Liver (tissue), 8 donors: ENCODE measurements at regions not wholly inside any gene's neighbourhood (a gene's known extent, or its start where the extent isn't known, plus 50 kb on each side); places are given as distances from the start of the nearest gene placed in this dataset.

Source experiments
- DNase-seq: peaks from one replicate; pipeline ENCODE4 v3.0.0-alpha.2; 2017; ENCODE audit warnings: low spot score
- H3K27ac ChIP-seq, 2 donors: one replicate each; pipeline ENCODE4 v1.7.0; 2013; ENCODE audit warnings: inconsistent platforms in 2 of 2, low read length in 2 of 2, control low read depth in 1 of 2, low read depth in 1 of 2, mild to moderate bottlenecking in 1 of 2
- H3K27me3 ChIP-seq, 4 donors: one replicate each; pipeline versions ENCODE4 v1.6.1 to v1.7.0; 2013; ENCODE audit warnings: low read length in 3 of 4, inconsistent platforms in 1 of 4, mild to moderate bottlenecking in 1 of 4, moderate library complexity in 1 of 4; ENCODE audit not compliant: control insufficient read depth in 4 of 4, insufficient read depth in 4 of 4
- H3K36me3 ChIP-seq, 4 donors: one replicate each; pipeline versions ENCODE4 v1.6.1 to v1.7.0; 2013; ENCODE audit warnings: low read length in 3 of 4, mild to moderate bottlenecking in 3 of 4, low read depth in 1 of 4, moderate library complexity in 1 of 4; ENCODE audit not compliant: control insufficient read depth in 4 of 4, insufficient read depth in 3 of 4
- H3K4me1 ChIP-seq, 4 donors: one replicate each; pipeline versions ENCODE4 v1.6.1 to v1.7.0; 2013; ENCODE audit warnings: low read length in 3 of 4, mild to moderate bottlenecking in 3 of 4, moderate library complexity in 1 of 4; ENCODE audit not compliant: control insufficient read depth in 4 of 4, insufficient read depth in 4 of 4
- H3K4me3 ChIP-seq, 3 donors: one replicate each; pipeline versions ENCODE4 v1.6.1 to v1.7.0; 2013; ENCODE audit warnings: low read length in 3 of 3, control low read depth in 1 of 3, low read depth in 1 of 3, mild to moderate bottlenecking in 1 of 3
- H3K9ac ChIP-seq, 2 donors: one replicate each; pipeline ENCODE4 v1.7.0; 2013; ENCODE audit warnings: low read length in 2 of 2, mild to moderate bottlenecking in 2 of 2, moderate library complexity in 2 of 2, control low read depth in 1 of 2, low read depth in 1 of 2
- H3K9me3 ChIP-seq, 4 donors: one replicate each; pipeline versions ENCODE4 v1.6.1 to v1.7.0; 2013; ENCODE audit warnings: low read length in 3 of 4; ENCODE audit not compliant: control insufficient read depth in 4 of 4
- ATF3 ChIP-seq: IDR thresholded peaks from 2 replicates; pipeline ENCODE4 v1.6.1; 2016; ENCODE audit warnings: antibody characterized with exemption
- CTCF ChIP-seq: fragments of 150-350 bp; IDR thresholded peaks from 2 replicates; pipeline ENCODE4 v1.5.1; 2017; ENCODE audit warnings: improper control_type of control experiment, low read depth, low read length; ENCODE audit not compliant: missing input control
- EGR1 ChIP-seq, 2 donors: IDR thresholded peaks; 2 replicates each; pipeline ENCODE4 v1.6.1; 2016 to 2018; ENCODE audit warnings: antibody characterized with exemption in 2 of 2, low read depth in 2 of 2
- FOXA1 ChIP-seq: IDR thresholded peaks from 2 replicates; pipeline ENCODE4 v1.6.1; 2016; ENCODE audit warnings: antibody characterized with exemption
- FOXA2 ChIP-seq: IDR thresholded peaks from 2 replicates; pipeline ENCODE4 v1.6.1; 2016; ENCODE audit warnings: antibody characterized with exemption
- GABPA ChIP-seq, 2 donors: IDR thresholded peaks in 1 of 2; conservative IDR thresholded peaks in 1 of 2; 2 replicates each; pipeline ENCODE4 v1.6.1; 2016; ENCODE audit warnings: antibody characterized with exemption in 2 of 2, mild to moderate bottlenecking in 1 of 2, moderate library complexity in 1 of 2
- HNF4A ChIP-seq, 2 donors: conservative IDR thresholded peaks; 2 replicates each; pipeline ENCODE4 v1.6.1; 2016; ENCODE audit warnings: antibody characterized with exemption in 2 of 2, mild to moderate bottlenecking in 2 of 2
- HNF4G ChIP-seq: IDR thresholded peaks from 2 replicates; pipeline ENCODE4 v1.6.1; 2016; ENCODE audit warnings: antibody characterized with exemption
- JUND ChIP-seq, 2 donors: IDR thresholded peaks; 2 replicates each; pipeline ENCODE4 v1.6.1; 2016; ENCODE audit warnings: antibody characterized with exemption in 2 of 2
- NR2F2 ChIP-seq: IDR thresholded peaks from 2 replicates; pipeline ENCODE4 v1.6.1; 2016; ENCODE audit warnings: antibody characterized with exemption
- RAD21 ChIP-seq, 2 donors: IDR thresholded peaks; 2 replicates each; pipeline ENCODE4 v1.6.1; 2016; ENCODE audit warnings: antibody characterized with exemption in 2 of 2, mild to moderate bottlenecking in 2 of 2
- RXRA ChIP-seq, 2 donors: IDR thresholded peaks; 2 replicates each; pipeline ENCODE4 v1.6.1; 2017 to 2018; ENCODE audit warnings: antibody characterized with exemption in 2 of 2, mild to moderate bottlenecking in 1 of 2
- SP1 ChIP-seq: IDR thresholded peaks from 2 replicates; pipeline ENCODE4 v1.6.1; 2018; ENCODE audit warnings: antibody characterized with exemption, mild to moderate bottlenecking
- TAF1 ChIP-seq: conservative IDR thresholded peaks from 2 replicates; pipeline ENCODE4 v1.6.1; 2016; ENCODE audit warnings: antibody characterized with exemption, mild to moderate bottlenecking
- YY1 ChIP-seq: IDR thresholded peaks from 2 replicates; pipeline ENCODE4 v1.6.1; 2016; ENCODE audit warnings: antibody characterized with exemption, mild to moderate bottlenecking
- ZBTB33 ChIP-seq: IDR thresholded peaks from 2 replicates; pipeline ENCODE4 v1.6.1; 2016; ENCODE audit warnings: antibody characterized with exemption
- WGBS: extraction: QIAGEN DNeasy Blood & Tissue Kit; methylation state at CpG from one replicate; pipeline ENCODE4 v1.1.7; 2013; 5-methylcytosine and 5-hydroxymethylcytosine counted together
- TF ChIP-seq, protein P1 (sequence below): IDR thresholded peaks from 2 replicates; pipeline ENCODE4 v1.6.1; 2016; ENCODE audit warnings: antibody characterized with exemption
- TF ChIP-seq, protein P2 (sequence below): IDR thresholded peaks from 2 replicates; pipeline ENCODE4 v1.6.1; 2016; ENCODE audit warnings: antibody characterized with exemption, mild to moderate bottlenecking
- donor health status: healthy.
- donor health status: healthy.
- donor health status: healthy.
- donor health status: healthy.
- donor health status: healthy.

DNA sequence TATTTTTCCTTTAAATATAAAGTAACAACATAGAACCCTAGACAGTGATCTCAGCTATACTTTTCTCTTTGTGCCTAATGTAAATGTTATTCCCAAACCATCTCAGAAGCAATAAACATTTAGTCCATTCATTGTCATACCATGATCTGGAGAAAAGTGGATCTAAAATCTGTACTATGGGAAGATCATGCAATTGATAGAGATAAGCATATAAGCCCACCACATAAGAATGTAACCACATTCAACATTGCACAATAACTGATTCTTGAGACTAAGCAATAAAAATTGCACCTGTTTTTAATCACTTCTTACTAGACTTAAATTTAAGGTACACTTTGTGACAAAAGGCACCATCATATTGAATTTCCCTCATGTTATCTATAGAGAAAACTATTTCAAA, 1403.0 kb upstream of the C9orf72 start:
- no peak for DNase-seq
- TF ChIP-seq, protein P1, sequence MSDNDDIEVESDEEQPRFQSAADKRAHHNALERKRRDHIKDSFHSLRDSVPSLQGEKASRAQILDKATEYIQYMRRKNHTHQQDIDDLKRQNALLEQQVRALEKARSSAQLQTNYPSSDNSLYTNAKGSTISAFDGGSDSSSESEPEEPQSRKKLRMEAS = no peak
- no peak for TF ChIP-seq SP1
- no peak for TF ChIP-seq NR2F2
- no peak for TF ChIP-seq RXRA (IDR thresholded peaks at IDR 0.05)
- TF ChIP-seq ATF3 = no peak
- Histone ChIP-seq H3K9ac (no peak overlapping the region), H3K27ac (no peak overlapping the region), H3K36me3 (no peaks in the 10 kb centered on the region), H3K9me3 (no peaks in the 10 kb centered on the region), H3K4me1 (no peaks in the 10 kb centered on the region), H3K27me3 (no peaks in the 10 kb centered on the region), H3K4me3 (no peak overlapping the region)

GRCh38 chr9:28976684-28977083, 1403.4 kb upstream of the C9orf72 start:
- 37% methylated on average over 1 of the region's 1 CpG for WGBS
- Histone ChIP-seq H3K4me3 (no peak overlapping the region), H3K9me3 (no peaks in the 10 kb centered on the region), H3K27ac (no peak overlapping the region), H3K9ac (no peak overlapping the region), H3K27me3 (no peaks in the 10 kb centered on the region), H3K36me3 (no peaks in the 10 kb centered on the region), H3K4me1 (no peaks in the 10 kb centered on the region)
- TF ChIP-seq GABPA (IDR thresholded peaks at IDR 0.05 in 1 of 2, conservative IDR thresholded peaks at IDR 0.05 in 1 of 2) = no peak
- TF ChIP-seq RXRA (IDR thresholded peaks at IDR 0.05) = no peak
- no peak for TF ChIP-seq SP1
- TF ChIP-seq FOXA1 = no peak
- no peak for TF ChIP-seq JUND (IDR thresholded peaks at IDR 0.05)
- TF ChIP-seq, protein P2, sequence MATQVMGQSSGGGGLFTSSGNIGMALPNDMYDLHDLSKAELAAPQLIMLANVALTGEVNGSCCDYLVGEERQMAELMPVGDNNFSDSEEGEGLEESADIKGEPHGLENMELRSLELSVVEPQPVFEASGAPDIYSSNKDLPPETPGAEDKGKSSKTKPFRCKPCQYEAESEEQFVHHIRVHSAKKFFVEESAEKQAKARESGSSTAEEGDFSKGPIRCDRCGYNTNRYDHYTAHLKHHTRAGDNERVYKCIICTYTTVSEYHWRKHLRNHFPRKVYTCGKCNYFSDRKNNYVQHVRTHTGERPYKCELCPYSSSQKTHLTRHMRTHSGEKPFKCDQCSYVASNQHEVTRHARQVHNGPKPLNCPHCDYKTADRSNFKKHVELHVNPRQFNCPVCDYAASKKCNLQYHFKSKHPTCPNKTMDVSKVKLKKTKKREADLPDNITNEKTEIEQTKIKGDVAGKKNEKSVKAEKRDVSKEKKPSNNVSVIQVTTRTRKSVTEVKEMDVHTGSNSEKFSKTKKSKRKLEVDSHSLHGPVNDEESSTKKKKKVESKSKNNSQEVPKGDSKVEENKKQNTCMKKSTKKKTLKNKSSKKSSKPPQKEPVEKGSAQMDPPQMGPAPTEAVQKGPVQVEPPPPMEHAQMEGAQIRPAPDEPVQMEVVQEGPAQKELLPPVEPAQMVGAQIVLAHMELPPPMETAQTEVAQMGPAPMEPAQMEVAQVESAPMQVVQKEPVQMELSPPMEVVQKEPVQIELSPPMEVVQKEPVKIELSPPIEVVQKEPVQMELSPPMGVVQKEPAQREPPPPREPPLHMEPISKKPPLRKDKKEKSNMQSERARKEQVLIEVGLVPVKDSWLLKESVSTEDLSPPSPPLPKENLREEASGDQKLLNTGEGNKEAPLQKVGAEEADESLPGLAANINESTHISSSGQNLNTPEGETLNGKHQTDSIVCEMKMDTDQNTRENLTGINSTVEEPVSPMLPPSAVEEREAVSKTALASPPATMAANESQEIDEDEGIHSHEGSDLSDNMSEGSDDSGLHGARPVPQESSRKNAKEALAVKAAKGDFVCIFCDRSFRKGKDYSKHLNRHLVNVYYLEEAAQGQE = no peak
- no peak for TF ChIP-seq HNF4G
- no peak for TF ChIP-seq YY1
- no peak for TF ChIP-seq EGR1 (IDR thresholded peaks at IDR 0.05; ENCODE audit: low read depth in 2 of 2)
- TF ChIP-seq, protein P1 = no peak
- TF ChIP-seq CTCF = no peak
- TF ChIP-seq HNF4A (conservative IDR thresholded peaks at IDR 0.05) = no peak
- TF ChIP-seq TAF1 = no peak
- TF ChIP-seq RAD21 (IDR thresholded peaks at IDR 0.05) = no peak
- TF ChIP-seq FOXA2 = no peak
- TF ChIP-seq NR2F2 = no peak
- no peak for TF ChIP-seq ZBTB33
- no peak for TF ChIP-seq ATF3
- no peak for DNase-seq
